Hematopoietic multipotent progenitor cell treated with erythropoietin and hydrocortisone succinate and interleukin-3 and kit ligand, for 8 days (in vitro differentiated cells): ENCODE measurements at regions not wholly inside any gene's neighbourhood (a gene's known extent, or its start where the extent isn't known, plus 50 kb on each side); places are given as distances from the start of the nearest gene placed in this dataset.

Experiments used
- DNase-seq: peaks from one replicate; pipeline ENCODE4 v3.0.0-alpha.2; 2015

DNA sequence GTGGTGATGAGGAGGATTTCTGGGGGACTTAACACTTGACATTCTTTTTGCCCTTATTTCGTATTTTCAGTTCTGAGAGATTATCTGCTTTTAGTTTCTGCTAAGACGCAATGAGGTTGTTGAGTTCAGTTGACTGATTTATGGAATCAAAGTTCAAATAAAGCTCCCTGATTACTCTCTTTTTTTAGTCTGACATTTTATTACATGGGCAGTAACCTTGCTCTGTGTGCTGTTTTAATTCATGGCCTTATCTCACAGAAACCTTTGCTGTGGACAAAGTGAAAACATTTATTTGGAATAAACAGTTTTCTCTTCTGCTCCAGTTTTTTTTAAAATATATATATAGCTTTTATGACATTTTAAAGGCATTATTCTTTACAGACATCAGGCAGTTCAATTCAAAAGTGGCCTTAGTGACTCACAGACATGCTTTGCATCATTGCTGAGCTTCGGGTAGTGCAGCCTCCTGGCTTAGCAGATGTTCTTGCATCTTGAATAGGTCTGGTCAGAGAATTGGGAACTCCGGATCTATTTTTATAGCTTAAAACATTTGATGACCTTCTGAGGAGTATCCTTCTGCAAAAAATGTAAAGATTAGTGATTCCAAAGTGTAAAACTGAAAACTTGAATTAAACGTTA is 162.9 kb downstream of the FAM170A start:
- DNase-seq = no peak

DNA sequence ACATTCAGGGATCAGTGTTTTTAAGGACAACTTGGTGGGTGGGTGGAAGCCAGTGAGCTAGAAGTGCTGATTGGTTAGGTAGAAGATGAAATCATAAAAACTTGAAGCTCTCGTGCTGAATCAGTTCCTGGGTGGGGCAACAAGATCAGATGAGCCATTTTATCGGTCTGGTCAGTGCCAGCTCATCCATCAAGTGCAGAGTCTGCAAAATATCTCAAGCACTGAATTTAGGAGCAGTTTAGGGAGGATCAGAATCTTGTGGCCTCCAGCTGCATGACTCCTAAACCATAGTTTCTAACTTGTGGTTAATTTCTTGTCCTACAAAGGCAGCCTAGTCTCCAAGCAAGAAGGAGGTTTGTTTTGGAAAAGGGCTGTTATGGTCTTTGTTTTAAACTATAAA is 166.4 kb downstream of the FAM170A start:
- no peak for DNase-seq

DNA sequence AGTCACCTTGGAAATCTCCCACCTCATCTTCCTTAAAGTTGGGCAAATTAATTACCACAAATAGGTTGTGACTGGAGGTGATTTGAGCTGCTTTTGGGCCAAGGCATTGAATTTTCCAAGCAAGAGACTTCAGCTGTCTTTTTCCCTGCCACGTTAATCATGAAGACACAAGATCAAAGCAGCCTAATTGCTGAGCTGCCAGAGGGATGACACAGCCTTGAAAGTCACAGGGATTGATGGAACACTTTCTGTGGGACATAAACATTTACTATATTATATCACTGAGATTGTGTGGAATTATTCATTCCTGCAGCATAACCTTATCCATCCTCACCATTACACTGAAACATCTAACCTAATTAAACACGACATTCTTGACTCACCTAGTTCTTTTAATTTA is 172.2 kb downstream of the FAM170A start:
- DNase-seq = no peak

GRCh38 chr5:119808024-119808423 is 178.7 kb downstream of the FAM170A start:
- no peak for DNase-seq

GRCh38 chr5:119808474-119808873 is 179.1 kb downstream of the FAM170A start:
- DNase-seq = no peak

DNA sequence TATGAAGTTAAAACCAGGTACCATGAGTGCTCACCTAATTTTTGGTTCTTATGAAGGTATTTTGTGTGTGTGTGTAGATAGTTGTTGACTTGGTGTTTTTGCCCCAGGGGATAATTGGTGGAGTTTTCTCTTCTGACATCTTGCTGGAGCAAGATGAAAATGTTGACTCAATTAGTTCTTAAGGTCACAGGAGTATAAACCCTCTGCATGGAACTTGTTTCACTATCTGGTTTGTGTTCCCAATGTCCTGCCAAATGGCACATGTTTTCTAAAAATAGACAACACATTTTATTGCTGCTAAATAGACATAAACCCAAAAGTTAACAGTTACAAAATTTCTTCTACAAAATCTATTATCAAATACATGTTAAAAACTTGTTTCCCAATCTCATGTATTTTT is 180.9 kb downstream of the FAM170A start:
- DNase-seq = no peak

DNA sequence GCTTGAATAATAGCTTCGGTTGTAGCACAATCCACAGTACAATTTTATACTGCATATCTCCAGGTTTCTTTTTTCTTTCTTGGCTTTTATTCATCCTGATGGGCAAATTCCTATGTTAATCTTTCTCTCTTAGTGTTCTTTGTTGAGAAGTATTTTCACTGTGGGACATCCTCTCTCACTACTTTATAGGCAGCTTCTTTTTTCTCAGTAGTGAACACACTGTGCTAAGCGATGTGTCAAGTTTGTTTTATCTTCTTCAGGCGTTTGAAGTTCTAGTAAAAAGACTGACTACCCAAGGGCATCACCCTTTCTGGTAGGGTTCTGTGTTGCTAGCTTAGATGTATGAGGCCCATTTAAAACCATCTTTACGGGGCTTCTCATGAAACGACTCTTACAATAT is 182.1 kb downstream of the FAM170A start:
- no peak for DNase-seq

DNA sequence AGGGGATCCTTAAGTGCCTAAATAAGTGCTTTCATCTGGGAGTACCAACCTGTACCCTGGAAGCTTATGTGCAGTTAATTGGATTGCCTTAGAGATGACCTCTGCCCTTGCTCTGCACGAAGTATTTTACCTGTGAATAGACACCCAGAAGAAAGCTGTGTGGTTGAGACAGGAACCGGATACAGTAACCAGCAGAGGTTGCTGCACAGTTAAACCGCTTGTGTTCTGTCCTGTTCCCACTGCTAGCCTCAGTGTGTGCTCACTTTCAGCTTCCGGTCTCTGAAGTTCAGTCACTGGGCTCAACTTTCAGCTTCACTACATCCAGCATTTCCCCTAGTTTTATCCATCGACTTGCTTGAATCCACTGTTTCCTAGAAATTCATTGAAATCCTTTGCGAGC is 185.3 kb downstream of the FAM170A start:
- no peak for DNase-seq

GRCh38 chr5:119816055-119816454 is 186.7 kb downstream of the FAM170A start:
- DNase-seq = no peak

DNA sequence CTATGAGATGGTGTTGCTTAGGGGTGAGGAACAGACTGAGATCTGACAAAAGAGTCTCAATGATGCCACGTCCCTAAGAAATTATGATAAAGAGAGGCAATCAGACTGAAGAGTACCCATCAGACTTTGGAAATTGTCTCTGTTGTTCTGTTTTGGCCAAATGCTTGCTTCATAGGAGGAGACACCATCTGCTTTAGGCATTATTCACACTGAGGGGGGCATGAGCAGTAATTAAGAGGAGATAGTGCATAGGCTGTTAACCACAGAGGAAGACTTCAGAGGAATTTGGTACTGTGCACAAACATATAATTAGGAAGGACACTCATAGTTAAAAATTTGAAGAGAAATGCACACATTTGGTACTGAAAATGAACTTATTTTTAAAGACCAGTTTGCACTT is 190.7 kb downstream of the FAM170A start:
- DNase-seq = no peak

- no peak for DNase-seq
Measured at GRCh38 chr5:119820608-119821007, 191.2 kb downstream of the FAM170A start.

DNA sequence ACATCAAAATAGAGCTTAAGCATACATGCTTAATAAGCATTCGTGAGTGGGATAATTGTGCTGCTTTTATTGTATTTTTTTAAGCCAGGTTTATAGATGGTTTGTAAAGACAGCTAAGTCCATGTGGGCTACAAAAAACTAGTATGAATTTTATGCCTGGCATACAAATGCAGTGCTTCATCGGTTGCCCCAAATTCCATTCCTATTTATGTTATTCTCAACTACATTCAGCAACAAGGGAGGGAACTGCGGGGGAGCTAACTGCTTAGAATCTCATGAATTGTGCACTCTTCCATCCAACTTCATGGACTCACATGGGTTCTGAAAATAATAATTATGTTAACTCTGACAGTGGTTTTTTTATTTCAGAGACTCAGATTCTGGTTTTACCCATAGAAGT is 199.2 kb downstream of the FAM170A start:
- no peak for DNase-seq

- no peak for DNase-seq
Measured at GRCh38 chr5:119829341-119829740, 200.0 kb downstream of the FAM170A start.

GRCh38 chr5:119833176-119833575 is 203.8 kb downstream of the FAM170A start:
- no peak for DNase-seq

DNA sequence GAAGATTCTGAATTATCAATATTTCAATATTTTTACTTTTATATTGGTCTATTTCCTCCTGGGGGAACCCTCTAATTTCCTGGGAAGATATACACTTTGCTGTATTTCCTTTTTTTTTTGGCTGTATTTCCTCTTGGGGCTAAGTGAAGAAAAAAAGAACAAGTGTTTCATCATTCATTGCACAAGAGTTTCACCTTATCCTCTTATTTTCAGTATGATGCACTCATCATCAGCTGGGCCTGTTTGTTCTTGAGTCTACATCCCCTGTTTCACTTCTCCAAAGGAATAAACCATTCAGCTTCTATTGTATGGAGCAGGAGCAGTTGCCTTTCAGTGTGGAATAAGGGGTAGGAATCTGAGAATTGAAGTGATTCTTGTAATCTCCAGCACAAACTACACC is 210.8 kb downstream of the FAM170A start:
- no peak for DNase-seq

DNA sequence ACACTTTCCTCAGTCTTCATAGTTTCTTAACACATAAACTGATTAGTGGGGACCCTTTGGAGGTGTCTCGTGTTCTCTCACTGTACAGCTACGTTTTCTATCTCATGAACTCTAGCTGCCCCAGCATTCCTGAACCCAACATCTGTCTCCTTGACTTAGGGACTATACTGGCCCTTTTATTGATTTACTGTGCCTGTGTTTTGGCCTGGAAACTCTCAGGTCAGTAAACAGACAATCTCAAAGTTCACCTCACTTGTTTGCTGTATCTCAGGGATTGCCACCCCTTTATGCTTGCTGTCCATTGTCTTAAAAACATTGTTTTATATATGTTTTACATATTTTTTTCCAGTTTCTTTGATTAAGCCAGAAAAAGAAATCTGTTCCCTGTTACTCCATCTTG is 222.8 kb downstream of the FAM170A start:
- DNase-seq = no peak

DNA sequence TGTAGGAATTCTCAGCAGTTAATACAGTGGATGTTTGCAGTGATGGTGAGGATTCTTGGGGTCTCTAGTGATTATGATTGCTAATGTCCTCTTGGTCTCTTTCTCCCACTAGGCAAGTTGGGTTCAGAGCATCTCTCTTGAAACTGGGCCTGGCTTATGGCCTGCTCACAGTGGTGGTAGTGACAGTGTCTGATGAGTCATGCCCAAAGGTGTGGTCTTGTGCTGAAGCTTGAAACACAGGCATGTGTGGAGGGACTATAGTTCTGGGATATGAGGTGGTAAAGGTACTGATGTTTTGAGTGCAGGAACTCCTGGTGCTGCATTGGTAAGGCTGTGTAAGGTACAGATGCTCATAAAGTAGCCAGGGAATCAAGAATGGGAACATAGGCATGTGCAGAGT is 231.1 kb downstream of the FAM170A start:
- no peak for DNase-seq

DNA sequence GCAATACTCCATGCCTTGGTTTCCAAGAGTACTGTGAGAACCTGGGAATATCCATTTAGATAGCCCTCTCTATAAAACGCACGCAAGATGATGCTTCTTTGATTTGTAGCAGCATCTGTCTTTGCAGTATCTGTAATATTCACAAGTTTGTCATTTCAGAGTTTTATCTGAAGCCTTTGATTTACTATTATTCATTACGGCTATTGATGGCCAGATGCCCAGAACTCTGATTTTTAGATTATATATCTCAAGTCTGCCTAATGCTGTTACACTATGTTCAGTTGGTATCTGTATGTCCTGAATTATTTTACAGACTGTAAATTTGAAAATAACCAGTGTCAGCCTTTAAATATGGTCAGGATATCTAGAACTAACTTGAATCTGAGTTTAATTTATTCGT is 233.3 kb downstream of the FAM170A start:
- no peak for DNase-seq

DNA sequence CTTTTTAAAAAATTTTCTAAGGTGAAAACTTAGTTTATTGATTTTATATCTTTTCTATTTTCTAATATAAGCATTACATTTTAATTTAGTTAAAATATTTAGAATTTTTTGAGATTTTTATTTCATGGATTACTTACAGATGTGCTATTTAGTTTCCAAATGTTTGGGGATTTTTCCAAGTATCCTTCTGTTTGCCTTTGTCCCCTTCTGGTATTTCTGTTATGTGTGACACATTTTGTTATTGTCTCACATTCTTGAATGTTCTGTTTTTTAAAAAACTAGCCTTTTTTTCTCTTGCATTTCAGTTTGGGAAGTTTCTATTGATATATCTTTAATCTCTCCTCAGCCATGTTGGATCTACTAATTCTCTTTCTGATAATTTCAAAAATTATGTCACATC is 234.9 kb downstream of the FAM170A start:
- DNase-seq = no peak

DNA sequence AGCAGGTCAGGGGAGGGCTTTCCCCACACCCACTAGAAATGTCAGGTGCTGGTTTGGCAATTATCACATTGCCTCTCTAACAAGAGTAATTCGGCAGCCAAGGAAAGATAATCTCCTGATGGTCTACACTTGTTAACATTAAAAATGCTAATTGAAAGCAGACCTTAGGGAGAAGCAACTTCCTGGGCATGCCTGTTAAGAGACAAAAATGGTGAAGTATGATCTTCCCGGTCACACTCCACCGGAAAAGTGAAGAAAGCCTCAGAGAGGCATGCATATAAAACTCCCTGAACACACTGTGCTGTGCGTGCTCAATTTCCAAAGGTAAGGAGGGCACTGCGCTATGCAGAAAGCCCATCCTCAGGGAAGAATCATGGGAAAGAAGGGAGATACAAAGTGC is 244.3 kb downstream of the FAM170A start:
- no peak for DNase-seq

- DNase-seq = no peak
Measured at GRCh38 chr5:119876522-119876921, 247.2 kb downstream of the FAM170A start.

DNA sequence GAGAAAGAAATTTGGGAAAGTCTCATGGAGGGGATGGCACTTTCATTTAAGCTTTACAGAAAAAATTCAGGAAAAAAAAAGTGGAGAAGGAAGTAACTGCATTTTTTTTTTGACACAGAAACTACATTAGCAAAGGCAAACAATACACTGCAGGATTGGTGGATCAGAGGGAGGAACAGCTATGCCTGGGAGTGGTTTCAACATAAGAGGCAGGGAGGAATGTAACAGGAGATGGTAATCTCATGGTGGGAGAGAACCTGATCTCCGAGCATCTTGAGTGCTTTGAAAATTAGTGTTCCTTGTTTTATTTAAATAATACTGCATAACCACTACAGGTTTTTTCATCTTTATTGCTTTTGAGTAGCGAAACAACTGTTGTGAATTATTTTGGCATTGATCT is 249.4 kb downstream of the FAM170A start:
- DNase-seq = no peak

DNA sequence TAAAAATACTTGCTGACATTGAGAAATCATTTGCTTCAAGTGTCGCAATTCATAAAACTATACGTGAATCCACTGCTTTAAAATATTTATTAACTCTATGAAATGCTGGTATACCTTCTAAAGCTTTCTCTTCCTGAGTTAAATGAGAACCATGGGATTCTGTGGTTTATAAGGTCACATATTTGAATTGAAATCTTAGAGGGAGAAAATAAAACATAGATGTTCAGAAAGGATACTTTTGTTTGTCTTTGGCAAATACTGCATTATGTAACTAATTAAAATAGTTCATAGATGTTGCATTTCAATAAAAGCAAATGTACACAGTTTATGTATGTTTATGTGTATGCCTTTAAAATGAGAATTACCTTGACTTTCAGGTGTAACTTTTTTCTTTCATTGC is 250.1 kb downstream of the FAM170A start:
- no peak for DNase-seq

DNA sequence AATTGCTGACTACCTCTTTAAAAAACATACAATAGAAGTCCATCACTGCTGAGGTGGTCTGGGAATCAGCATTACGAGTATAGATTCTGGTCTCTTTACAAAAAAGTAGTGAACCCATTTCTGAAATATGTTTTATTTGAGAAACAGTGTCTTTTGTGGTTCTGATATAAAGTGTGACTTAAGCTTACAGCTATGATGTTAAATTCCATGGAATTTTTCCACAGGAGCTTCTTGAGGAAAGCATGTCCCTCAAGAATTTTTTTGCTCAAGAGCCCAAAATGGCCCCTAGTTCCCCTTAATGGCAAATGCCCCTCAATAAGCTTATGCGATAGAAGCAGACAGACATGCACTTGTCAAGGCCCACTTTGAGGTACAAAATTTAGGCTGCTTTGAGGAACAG is 265.7 kb downstream of the FAM170A start:
- DNase-seq = no peak

DNA sequence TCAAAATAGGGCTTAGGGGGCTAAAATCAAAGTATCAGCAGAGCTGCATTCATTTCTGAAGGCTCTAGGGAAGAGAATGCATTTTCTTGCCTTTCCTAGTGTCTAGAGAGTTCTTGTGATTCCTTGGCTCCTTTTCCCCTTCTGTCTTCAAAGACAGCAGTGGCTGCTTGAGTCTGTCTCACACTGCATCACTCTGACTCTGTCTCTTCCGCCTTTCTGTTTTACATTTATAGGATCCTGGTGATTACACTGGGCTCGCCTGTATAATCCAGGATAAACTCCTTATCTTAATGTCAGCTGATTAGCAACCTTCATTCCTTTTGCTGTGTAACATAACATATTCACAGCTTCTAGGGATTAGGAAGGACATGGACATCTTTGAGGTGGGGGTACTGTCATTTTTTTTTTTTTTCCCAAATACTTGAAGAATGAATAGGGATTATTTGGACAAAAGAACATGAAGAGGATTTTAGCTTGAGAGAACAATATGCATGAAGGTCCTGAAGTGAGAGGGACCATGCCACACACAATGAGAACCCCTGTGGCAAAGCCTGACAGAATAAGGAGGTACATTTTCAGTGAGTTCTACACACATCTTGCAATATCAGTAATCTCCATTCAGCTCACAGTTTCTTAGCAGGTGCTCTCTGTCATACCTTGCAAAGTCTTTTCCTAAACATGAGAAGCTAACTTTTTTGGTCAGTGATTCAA is 267.6 kb downstream of the FAM170A start:
- no peak for DNase-seq
